H1 (cell line): ENCODE measurements at regions not wholly inside any gene's neighbourhood (a gene's known extent, or its start where the extent isn't known, plus 50 kb on each side); places are given as distances from the start of the nearest gene placed in this dataset.
"Not testable (repeated sequence)": the region's sequence is repeated elsewhere in the genome, so short reads cannot be mapped to it uniquely, and the experiment has no call there.

Experiments
- CTCF ChIA-PET: fragments of 300-600 bp; sonication (Branson Sonifier 250); formaldehyde crosslinking; loops from one replicate; lab custom pipeline; 2021; ENCODE audit not compliant: partially characterized antibody; lab: Charles Lee
- POLR2A ChIA-PET: fragments of 300-600 bp; sonication (Branson Sonifier 250); formaldehyde crosslinking; loops from one replicate; lab custom pipeline; 2021; ENCODE audit warnings: inconsistent platforms; ENCODE audit not compliant: partially characterized antibody; lab: Charles Lee
- DNase-seq, 2 experiments: peaks; one replicate each; pipeline versions ENCODE4 v3.0.0 to v3.0.0-alpha.2; 2010 to 2022; ENCODE audit warnings: low spot score in 2 of 2, low read depth in 1 of 2, mixed read lengths in 1 of 2
- FAIRE-seq: peaks from 2 replicates; lab custom pipeline; 2011; peaks lifted over from hg19 to GRCh38; lab: Jason Lieb, UNC
- H2AFZ ChIP-seq: 2 replicates; pipeline ENCODE4 v1.8.1; 2012; ENCODE audit warnings: low read length, inconsistent platforms
- H2AK5ac ChIP-seq: 2 replicates; pipeline ENCODE4 v1.6.1; 2013; ENCODE audit warnings: low read depth, low read length
- H2BK120ac ChIP-seq: replicated peaks from 2 replicates; pipeline ENCODE3; 2013; ENCODE audit warnings: low read depth, low read length, inconsistent platforms
- H2BK12ac ChIP-seq: 2 replicates; pipeline ENCODE4 v1.6.1; 2013; ENCODE audit warnings: low read depth, low read length
- H2BK15ac ChIP-seq: 2 replicates; pipeline ENCODE4 v1.6.1; 2013; ENCODE audit warnings: low read length
- H2BK20ac ChIP-seq: 2 replicates; pipeline ENCODE4 v1.6.1; 2013; ENCODE audit warnings: low read length
- H2BK5ac ChIP-seq: 2 replicates; pipeline ENCODE4 v1.6.1; 2013; ENCODE audit warnings: low read depth, low read length
- H3K14ac ChIP-seq: 2 replicates; pipeline ENCODE4 v1.6.1; 2013; ENCODE audit warnings: inconsistent platforms; ENCODE audit not compliant: insufficient read length
- H3K18ac ChIP-seq: 2 replicates; pipeline ENCODE4 v1.6.1; 2013; ENCODE audit warnings: low read length; ENCODE audit errors: extremely low read depth
- H3K23ac ChIP-seq: 2 replicates; pipeline ENCODE4 v1.6.1; 2013; ENCODE audit warnings: inconsistent platforms; ENCODE audit not compliant: insufficient read length
- H3K23me2 ChIP-seq: 2 replicates; pipeline ENCODE4 v1.6.1; 2013; ENCODE audit warnings: low read depth, low read length
- H3K27ac ChIP-seq: 2 replicates; pipeline ENCODE4 v1.6.1; 2011; ENCODE audit warnings: low read depth, low read length, inconsistent platforms
- H3K27me3 ChIP-seq, 4 experiments: replicated peaks in 1 of 4; 1 replicate in 1 of 4; 2 replicates in 3 of 4; pipeline versions ENCODE4 v1.6.1 to v1.8.1; 2011 to 2013; ENCODE audit warnings: low read length in 3 of 4, mild to moderate bottlenecking in 3 of 4, inconsistent platforms in 2 of 4, mixed read lengths in 2 of 4, moderate library complexity in 1 of 4; ENCODE audit not compliant: control insufficient read depth in 3 of 4, insufficient read depth in 3 of 4; ENCODE audit errors: extremely low read depth in 1 of 4
- H3K36me3 ChIP-seq, 4 experiments: 2 replicates each; pipeline versions ENCODE4 v1.6.1 to v1.8.1; 2011 to 2013; ENCODE audit warnings: mild to moderate bottlenecking in 4 of 4, low read length in 3 of 4, moderate library complexity in 2 of 4, control low read depth in 1 of 4, inconsistent platforms in 1 of 4; ENCODE audit not compliant: insufficient read depth in 4 of 4, control insufficient read depth in 2 of 4
- H3K4ac ChIP-seq: replicated peaks from 2 replicates; pipeline ENCODE3; 2013; ENCODE audit warnings: low read length, low read depth, mixed read lengths, inconsistent platforms; ENCODE audit not compliant: insufficient read length
- H3K4me1 ChIP-seq, 4 experiments: replicated peaks in 1 of 4; 1 replicate in 1 of 4; 2 replicates in 3 of 4; pipeline versions ENCODE4 v1.6.1 to v1.8.1; 2011 to 2013; ENCODE audit warnings: low read length in 3 of 4, inconsistent platforms in 2 of 4, mixed read lengths in 1 of 4; ENCODE audit not compliant: insufficient read depth in 4 of 4, control insufficient read depth in 3 of 4
- H3K4me2 ChIP-seq, 2 experiments: 2 replicates each; pipeline versions ENCODE4 v1.6.1 to v1.8.1; 2011 to 2013; ENCODE audit warnings: low read depth in 2 of 2, low read length in 2 of 2, control low read depth in 1 of 2, inconsistent platforms in 1 of 2, mild to moderate bottlenecking in 1 of 2; ENCODE audit not compliant: insufficient read depth in 1 of 2
- H3K4me3 ChIP-seq, 4 experiments: fragments of 200-600, 300-600 bp in 1 of 4; sonication (generic), shearing (Covaris generic), sonication (Bioruptor Twin) in 1 of 4; 2 replicates each; pipeline versions ENCODE4 v1.5.1 to v1.8.1; 2011 to 2016; ENCODE audit warnings: low read length in 4 of 4, low read depth in 3 of 4, control low read depth in 2 of 4, inconsistent platforms in 2 of 4, mild to moderate bottlenecking in 2 of 4, mixed read lengths in 1 of 4, moderate library complexity in 1 of 4; ENCODE audit not compliant: insufficient read depth in 2 of 4; ENCODE audit errors: extremely low read depth in 1 of 4
- H3K56ac ChIP-seq: replicated peaks from 2 replicates; pipeline ENCODE3; 2013; ENCODE audit warnings: low read depth, mild to moderate bottlenecking, mixed read lengths, low read length, inconsistent platforms; ENCODE audit not compliant: insufficient read length
- H3K79me1 ChIP-seq: 2 replicates; pipeline ENCODE4 v1.6.1; 2013; ENCODE audit warnings: low read depth, low read length, control low read depth
- H3K79me2 ChIP-seq, 2 experiments: 2 replicates each; pipeline versions ENCODE4 v1.6.1 to v1.8.1; 2012 to 2013; ENCODE audit warnings: low read length in 2 of 2, mild to moderate bottlenecking in 2 of 2, inconsistent platforms in 1 of 2; ENCODE audit not compliant: insufficient read depth in 2 of 2, control insufficient read depth in 1 of 2
- H3K9ac ChIP-seq, 4 experiments: replicated peaks in 1 of 4; 1 replicate in 1 of 4; 2 replicates in 3 of 4; pipeline versions ENCODE4 v1.6.1 to v1.8.1; 2011 to 2013; ENCODE audit warnings: low read depth in 3 of 4, low read length in 3 of 4, control low read depth in 2 of 4, mild to moderate bottlenecking in 2 of 4, moderate library complexity in 2 of 4, inconsistent platforms in 1 of 4; ENCODE audit errors: extremely low read depth in 1 of 4
- H3K9me3 ChIP-seq, 2 experiments: 2 replicates each; pipeline versions ENCODE4 v1.6.1 to v1.8.1; 2012 to 2013; ENCODE audit warnings: mild to moderate bottlenecking in 2 of 2, moderate library complexity in 2 of 2, control low read depth in 1 of 2, inconsistent platforms in 1 of 2, low read depth in 1 of 2, low read length in 1 of 2, mixed read lengths in 1 of 2; ENCODE audit not compliant: insufficient read depth in 2 of 2
- H4K20me1 ChIP-seq, 2 experiments: replicated peaks in 1 of 2; 2 replicates each; pipeline versions ENCODE3 to v1.8.1; 2011 to 2013; ENCODE audit warnings: inconsistent platforms in 2 of 2, low read length in 2 of 2, mild to moderate bottlenecking in 1 of 2; ENCODE audit not compliant: insufficient read depth in 2 of 2, control insufficient read depth in 1 of 2
- H4K5ac ChIP-seq: 2 replicates; pipeline ENCODE4 v1.6.1; 2013; ENCODE audit warnings: low read length, low read depth, mixed read lengths, inconsistent platforms; ENCODE audit not compliant: insufficient read length
- H4K8ac ChIP-seq: 2 replicates; pipeline ENCODE4 v1.8.0; 2013; ENCODE audit warnings: mild to moderate bottlenecking, moderate library complexity, low read length, inconsistent platforms; ENCODE audit not compliant: insufficient read depth; ENCODE audit errors: extremely low read depth
- H4K91ac ChIP-seq: replicated peaks from 2 replicates; pipeline ENCODE3; 2013; ENCODE audit warnings: low read length, mixed read lengths, inconsistent platforms; ENCODE audit not compliant: insufficient read length
- WGBS, 2 experiments: shearing (Covaris generic) in 1 of 2; methylation state at CpG; one replicate each; pipeline versions ENCODE4 v1.1.6 to v1.1.7; 2013 to 2015; ENCODE audit warnings: low lambda C conversion rate in 2 of 2, mixed read lengths in 2 of 2, inconsistent platforms in 1 of 2, low coverage in 1 of 2, missing lambda C conversion rate in 1 of 2; ENCODE audit not compliant: insufficient replicate concordance in 2 of 2, insufficient coverage in 1 of 2, insufficient read length in 1 of 2; ENCODE audit errors: extremely low coverage in 1 of 2, missing lambda C conversion rate in 1 of 2; 5-methylcytosine and 5-hydroxymethylcytosine counted together

GRCh38 chr10:133763190-133763589 is 136.6 kb upstream of the FRG2B start:
- H2BK120ac ChIP-seq, H4K20me1 ChIP-seq, H3K4me2 ChIP-seq, H3K79me1 ChIP-seq, H2BK20ac ChIP-seq, H3K79me2 ChIP-seq, H2AK5ac ChIP-seq, H3K23me2 ChIP-seq, H3K9ac ChIP-seq, H2AFZ ChIP-seq, FAIRE-seq, H3K36me3 ChIP-seq, CTCF ChIA-PET, H3K14ac ChIP-seq, H4K8ac ChIP-seq, H2BK15ac ChIP-seq, POLR2A ChIA-PET, H2BK5ac ChIP-seq, DNase-seq, H4K5ac ChIP-seq, H3K23ac ChIP-seq, H3K4ac ChIP-seq, H2BK12ac ChIP-seq, H3K56ac ChIP-seq, H3K18ac ChIP-seq, H3K4me3 ChIP-seq, H3K4me1 ChIP-seq, H3K27ac ChIP-seq, H3K27me3 ChIP-seq, H4K91ac ChIP-seq: not testable (repeated sequence)
- WGBS, 2 experiments = no CpG with 5 or more reads among the region's 3 CpGs
- H3K9me3 ChIP-seq = peaks cover 5 to 11% of the 10 kb centered on the region in 2 experiments; a peak in 2 of 4 replicates

GRCh38 chr10:133753545-133753944 is 127.0 kb upstream of the FRG2B start:
- H3K79me2 ChIP-seq, H4K5ac ChIP-seq, H2BK20ac ChIP-seq, H2AK5ac ChIP-seq, POLR2A ChIA-PET, DNase-seq, H2BK5ac ChIP-seq, H3K36me3 ChIP-seq, H2BK120ac ChIP-seq, H3K4ac ChIP-seq, H4K8ac ChIP-seq, H4K91ac ChIP-seq, H3K23ac ChIP-seq, H4K20me1 ChIP-seq, H3K23me2 ChIP-seq, H3K18ac ChIP-seq, H3K56ac ChIP-seq, H3K79me1 ChIP-seq, H3K9me3 ChIP-seq, H3K4me1 ChIP-seq, H3K14ac ChIP-seq, H2AFZ ChIP-seq, FAIRE-seq, H3K9ac ChIP-seq, CTCF ChIA-PET, H3K4me3 ChIP-seq, H3K27me3 ChIP-seq, H3K27ac ChIP-seq, H2BK15ac ChIP-seq, H3K4me2 ChIP-seq, H2BK12ac ChIP-seq: not testable (repeated sequence)
- no CpG with 5 or more reads among the region's 39 CpGs for WGBS, 2 experiments
